ENCODE measurements at regions not wholly inside any gene's neighbourhood (a gene's known extent, or its start where the extent isn't known, plus 50 kb on each side); places are given as distances from the start of the nearest gene placed in this dataset.

DNA sequence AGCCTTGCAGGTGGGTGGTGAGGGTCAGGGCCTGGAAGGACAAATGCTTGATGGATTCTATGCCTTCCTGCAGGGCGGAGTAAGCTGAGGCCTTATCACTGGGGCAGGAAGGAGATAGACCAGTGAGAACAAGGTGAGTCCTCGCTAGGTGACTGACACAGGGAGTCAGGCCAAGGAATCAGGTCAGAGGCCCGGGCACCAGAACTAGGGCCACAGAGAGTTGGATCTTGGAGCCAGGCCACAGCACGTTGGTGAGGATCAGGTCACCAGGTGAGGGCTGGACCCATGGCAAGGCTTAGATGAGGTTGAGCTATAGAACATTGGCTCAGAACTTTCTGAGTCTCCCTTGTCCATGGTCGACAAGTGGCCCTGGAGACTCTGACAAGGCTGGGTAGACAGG, 328.2 kb downstream of the FOXO1 start:
- H3K4me2 ChIP-seq (ENCODE audit: low read length) = no peak overlapping the region
- Mint-ChIP-seq H3K9me3 (ENCODE audit: unreplicated experiment) (peaks cover 6% of the 10 kb centered on the region), H3K4me3 (ENCODE audit: unreplicated experiment) (no peak overlapping the region), H3K27me3 (ENCODE audit: low read depth, unreplicated experiment) (peaks cover 2% of the 10 kb centered on the region), H3K36me3 (ENCODE audit: low read depth, unreplicated experiment) (no peaks in the 10 kb centered on the region), H3K27ac (ENCODE audit: unreplicated experiment) (no peak overlapping the region), H3K4me1 (ENCODE audit: low read depth, unreplicated experiment) (peaks cover 29% of the 10 kb centered on the region)
- no peak for FAIRE-seq
- H3K27ac ChIP-seq (ENCODE audit: low read depth, low read length) = no peak overlapping the region
- TF ChIP-seq EZH2 (IDR thresholded peaks at IDR 0.05; ENCODE audit: insufficient read depth, low read length) = no peak
- TF ChIP-seq, protein P1, sequence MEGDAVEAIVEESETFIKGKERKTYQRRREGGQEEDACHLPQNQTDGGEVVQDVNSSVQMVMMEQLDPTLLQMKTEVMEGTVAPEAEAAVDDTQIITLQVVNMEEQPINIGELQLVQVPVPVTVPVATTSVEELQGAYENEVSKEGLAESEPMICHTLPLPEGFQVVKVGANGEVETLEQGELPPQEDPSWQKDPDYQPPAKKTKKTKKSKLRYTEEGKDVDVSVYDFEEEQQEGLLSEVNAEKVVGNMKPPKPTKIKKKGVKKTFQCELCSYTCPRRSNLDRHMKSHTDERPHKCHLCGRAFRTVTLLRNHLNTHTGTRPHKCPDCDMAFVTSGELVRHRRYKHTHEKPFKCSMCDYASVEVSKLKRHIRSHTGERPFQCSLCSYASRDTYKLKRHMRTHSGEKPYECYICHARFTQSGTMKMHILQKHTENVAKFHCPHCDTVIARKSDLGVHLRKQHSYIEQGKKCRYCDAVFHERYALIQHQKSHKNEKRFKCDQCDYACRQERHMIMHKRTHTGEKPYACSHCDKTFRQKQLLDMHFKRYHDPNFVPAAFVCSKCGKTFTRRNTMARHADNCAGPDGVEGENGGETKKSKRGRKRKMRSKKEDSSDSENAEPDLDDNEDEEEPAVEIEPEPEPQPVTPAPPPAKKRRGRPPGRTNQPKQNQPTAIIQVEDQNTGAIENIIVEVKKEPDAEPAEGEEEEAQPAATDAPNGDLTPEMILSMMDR (IDR thresholded peaks at IDR 0.05; ENCODE audit: insufficient read depth, low read depth, low read length) = no peak
- H3K36me3 ChIP-seq (ENCODE audit: insufficient read depth, low read length) = no peaks in the 10 kb centered on the region
- H4K20me1 ChIP-seq (ENCODE audit: insufficient read depth, low read length) = no peaks in the 10 kb centered on the region
- H3K9ac ChIP-seq (ENCODE audit: low read length) = no peak overlapping the region
- H3K4me3 ChIP-seq (ENCODE audit: insufficient read depth, low read depth, low read length) = no peak overlapping the region
- no peaks in the 10 kb centered on the region for H3K27me3 ChIP-seq (ENCODE audit: insufficient read depth, low read length)
- H3K79me2 ChIP-seq (ENCODE audit: insufficient read depth, low read length) = no peaks in the 10 kb centered on the region
- peaks cover 5% of the 10 kb centered on the region for H3K4me1 ChIP-seq (ENCODE audit: insufficient read depth, low read length)
- no peak overlapping the region for H2AFZ ChIP-seq (ENCODE audit: low read depth, low read length)
- DNase-seq (ENCODE audit: low read depth) = no peak
- H3K9me3 ChIP-seq (ENCODE audit: insufficient read depth, low read depth, low read length) = no peaks in the 10 kb centered on the region

DNA sequence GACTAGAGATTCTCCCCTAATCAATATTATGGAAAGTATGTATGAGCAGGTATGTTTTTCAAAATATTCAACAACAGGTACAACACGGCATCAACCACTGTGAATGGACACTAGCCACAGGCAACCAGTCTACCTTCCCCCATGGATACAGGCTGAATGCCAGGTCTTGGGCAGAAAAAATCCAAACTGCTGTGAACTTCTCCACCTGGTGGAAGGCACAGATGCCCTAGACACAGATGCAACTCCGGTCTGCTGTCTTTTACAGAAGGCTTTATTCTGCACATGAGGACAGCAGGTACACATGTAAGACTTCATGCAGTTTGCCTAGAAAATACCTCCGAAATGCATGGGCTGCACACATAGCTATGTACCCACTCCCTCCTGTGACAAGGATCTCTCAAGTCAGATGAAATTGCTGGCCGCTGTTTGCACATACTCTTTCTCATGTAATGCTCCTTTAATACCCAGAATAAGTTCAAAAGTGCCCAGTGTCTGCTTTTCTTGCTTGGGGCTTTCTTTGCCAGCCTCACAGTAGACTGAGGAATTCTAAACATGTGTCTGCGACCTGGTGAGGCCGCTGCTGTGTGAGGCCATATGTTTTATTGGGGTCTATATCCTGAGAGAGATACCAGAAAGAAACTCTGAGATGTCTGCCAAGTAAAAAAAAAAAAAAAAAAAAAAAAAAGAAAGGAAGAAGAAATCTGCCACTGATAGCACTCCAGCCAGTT, 325.9 kb downstream of the FOXO1 start:
- Histone ChIP-seq H2AFZ (ENCODE audit: low read depth, low read length) (peak overlapping the region; percentile 31), H3K4me2 (ENCODE audit: low read length) (peak overlapping the region; percentile 52), H3K27ac (ENCODE audit: low read depth, low read length) (no peak overlapping the region), H3K4me3 (ENCODE audit: insufficient read depth, low read depth, low read length) (no peak overlapping the region), H3K4me1 (ENCODE audit: insufficient read depth, low read length) (peaks cover 5% of the 10 kb centered on the region), H3K79me2 (ENCODE audit: insufficient read depth, low read length) (no peaks in the 10 kb centered on the region), H3K9me3 (ENCODE audit: insufficient read depth, low read depth, low read length) (no peaks in the 10 kb centered on the region), H3K9ac (ENCODE audit: low read length) (no peak overlapping the region), H3K27me3 (ENCODE audit: insufficient read depth, low read length) (no peaks in the 10 kb centered on the region), H4K20me1 (ENCODE audit: insufficient read depth, low read length) (no peaks in the 10 kb centered on the region), H3K36me3 (ENCODE audit: insufficient read depth, low read length) (no peaks in the 10 kb centered on the region)
- no peaks in the 10 kb centered on the region for H3K36me3 Mint-ChIP-seq (ENCODE audit: low read depth, unreplicated experiment)
- no peak for FAIRE-seq
- peaks cover 4% of the 10 kb centered on the region for H3K9me3 Mint-ChIP-seq (ENCODE audit: unreplicated experiment)
- TF ChIP-seq, protein P1 (IDR thresholded peaks at IDR 0.05; ENCODE audit: insufficient read depth, low read depth, low read length) = no peak
- no peak for TF ChIP-seq EZH2 (IDR thresholded peaks at IDR 0.05; ENCODE audit: insufficient read depth, low read length)
- peaks cover 6% of the 10 kb centered on the region for H3K27me3 Mint-ChIP-seq (ENCODE audit: low read depth, unreplicated experiment)
- H3K4me3 Mint-ChIP-seq (ENCODE audit: unreplicated experiment) = no peak overlapping the region
- peak; percentile 28 for DNase-seq (ENCODE audit: low read depth)
- H3K4me1 Mint-ChIP-seq (ENCODE audit: low read depth, unreplicated experiment) = peaks cover 25% of the 10 kb centered on the region
- H3K27ac Mint-ChIP-seq (ENCODE audit: unreplicated experiment) = peak overlapping the region; percentile 6

DNA sequence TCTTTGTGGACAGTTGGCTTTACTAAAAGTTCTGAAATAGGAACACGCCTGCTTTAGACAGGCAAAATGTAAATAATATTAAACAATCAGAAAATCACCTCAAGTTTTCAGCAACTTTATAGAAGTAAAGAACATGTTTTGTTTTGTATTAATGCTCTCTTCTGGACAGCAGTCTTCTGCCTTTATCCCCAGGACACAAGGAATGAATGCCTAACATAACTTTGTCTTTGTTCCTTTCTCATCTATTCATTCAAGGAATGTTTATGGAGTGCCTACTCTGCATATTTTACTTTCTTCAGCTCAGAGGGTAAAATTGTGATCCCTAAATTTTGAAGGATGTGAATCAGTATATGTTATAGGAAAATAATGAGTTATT, 325.4 kb downstream of the FOXO1 start:
- Histone ChIP-seq H3K36me3 (ENCODE audit: insufficient read depth, low read length) (no peaks in the 10 kb centered on the region), H3K4me3 (ENCODE audit: insufficient read depth, low read depth, low read length) (no peak overlapping the region), H3K27ac (ENCODE audit: low read depth, low read length) (no peak overlapping the region), H4K20me1 (ENCODE audit: insufficient read depth, low read length) (no peaks in the 10 kb centered on the region), H3K27me3 (ENCODE audit: insufficient read depth, low read length) (no peaks in the 10 kb centered on the region), H3K79me2 (ENCODE audit: insufficient read depth, low read length) (no peaks in the 10 kb centered on the region), H3K4me1 (ENCODE audit: insufficient read depth, low read length) (peaks cover 5% of the 10 kb centered on the region), H3K9ac (ENCODE audit: low read length) (no peak overlapping the region), H3K4me2 (ENCODE audit: low read length) (peak overlapping the region; percentile 52), H2AFZ (ENCODE audit: low read depth, low read length) (peak overlapping the region; percentile 31), H3K9me3 (ENCODE audit: insufficient read depth, low read depth, low read length) (no peaks in the 10 kb centered on the region)
- H3K4me3 Mint-ChIP-seq (ENCODE audit: unreplicated experiment) = no peak overlapping the region
- peak overlapping the region; percentile 6 for H3K27ac Mint-ChIP-seq (ENCODE audit: unreplicated experiment)
- peaks cover 25% of the 10 kb centered on the region for H3K4me1 Mint-ChIP-seq (ENCODE audit: low read depth, unreplicated experiment)
- H3K9me3 Mint-ChIP-seq (ENCODE audit: unreplicated experiment) = peaks cover 4% of the 10 kb centered on the region
- peak; percentile 39 for DNase-seq (ENCODE audit: low read depth)
- no peak for TF ChIP-seq EZH2 (IDR thresholded peaks at IDR 0.05; ENCODE audit: insufficient read depth, low read length)
- TF ChIP-seq, protein P1 (IDR thresholded peaks at IDR 0.05; ENCODE audit: insufficient read depth, low read depth, low read length) = no peak
- H3K36me3 Mint-ChIP-seq (ENCODE audit: low read depth, unreplicated experiment) = no peaks in the 10 kb centered on the region
- no peak for FAIRE-seq
- H3K27me3 Mint-ChIP-seq (ENCODE audit: low read depth, unreplicated experiment) = peaks cover 8% of the 10 kb centered on the region

All from astrocyte (in vitro differentiated cells and primary cell).